WTC11 (cell line): ENCODE measurements at regions not wholly inside any gene's neighbourhood (a gene's known extent, or its start where the extent isn't known, plus 50 kb on each side); places are given as distances from the start of the nearest gene placed in this dataset.

ENCODE experiments used
- ATAC-seq: fragments of 200-7000 bp; cut with Tn5 transposase; 2 replicates; pipeline ENCODE4 v1.10.0; 2021; ENCODE audit warnings: mild to moderate bottlenecking, moderate library complexity
- CTCF ChIA-PET: fragments of 300-600 bp; sonication (Branson Sonifier 250); formaldehyde crosslinking; loops from one replicate; lab custom pipeline; 2021; ENCODE audit warnings: antibody characterized with exemption; lab: Charles Lee
- POLR2A ChIA-PET: fragments of 350-600 bp; sonication (Branson Sonifier 250); formaldehyde crosslinking; loops from one replicate; lab custom pipeline; 2021; ENCODE audit warnings: antibody characterized with exemption; lab: Charles Lee
- DNase-seq: peaks from one replicate; pipeline ENCODE4 v3.0.0; 2021; ENCODE audit warnings: low spot score
- H3K27ac Mint-ChIP-seq: 2 replicates; pipeline ENCODE4 v1.8.0; 2021; ENCODE audit warnings: mixed read lengths
- H3K27me3 Mint-ChIP-seq: 2 replicates; pipeline ENCODE4 v1.8.0; 2021; ENCODE audit warnings: low read depth, mild to moderate bottlenecking, moderate library complexity, mixed read lengths
- H3K36me3 Mint-ChIP-seq: 2 replicates; pipeline ENCODE4 v1.8.0; 2021; ENCODE audit warnings: mixed read lengths
- H3K4me1 Mint-ChIP-seq: 2 replicates; pipeline ENCODE4 v1.8.0; 2022; ENCODE audit warnings: mixed read lengths
- H3K4me3 Mint-ChIP-seq: 2 replicates; pipeline ENCODE4 v1.8.0; 2021; ENCODE audit warnings: mild to moderate bottlenecking, moderate library complexity, mixed read lengths
- H3K9me3 Mint-ChIP-seq: 2 replicates; pipeline ENCODE4 v1.8.0; 2021; ENCODE audit warnings: mixed read lengths
- ATF1 ChIP-seq: sonication (generic); formaldehyde crosslinking; IDR thresholded peaks from 2 replicates; pipeline ENCODE4 v1.8.1; 2023; ENCODE audit warnings: mild to moderate bottlenecking, moderate library complexity, missing genetic modification reagents
- CREB1 ChIP-seq: sonication (generic); formaldehyde crosslinking; IDR thresholded peaks from 2 replicates; pipeline ENCODE4 v1.8.0; 2023; ENCODE audit warnings: mild to moderate bottlenecking, missing genetic modification reagents
- E2F4 ChIP-seq: sonication (generic); formaldehyde crosslinking; IDR thresholded peaks from 2 replicates; pipeline ENCODE4 v1.8.1; 2022; ENCODE audit warnings: low read depth, mild to moderate bottlenecking, moderate library complexity, missing genetic modification reagents, borderline replicate concordance
- E2F5 ChIP-seq: sonication (generic); formaldehyde crosslinking; IDR thresholded peaks from 2 replicates; pipeline ENCODE4 v1.8.1; 2022; ENCODE audit warnings: mild to moderate bottlenecking, moderate library complexity, missing genetic modification reagents
- ERG ChIP-seq: fragments of 250-450 bp; sonication (Bioruptor Pico); IDR thresholded peaks from 2 replicates; pipeline ENCODE4 v1.8.0; 2021; ENCODE audit warnings: mild to moderate bottlenecking
- ESRRA ChIP-seq: sonication (generic); formaldehyde crosslinking; IDR thresholded peaks from 2 replicates; pipeline ENCODE4 v1.8.1; 2022; ENCODE audit warnings: mild to moderate bottlenecking, missing genetic modification reagents, borderline replicate concordance
- FOXP1 ChIP-seq: sonication (generic); formaldehyde crosslinking; IDR thresholded peaks from 2 replicates; pipeline ENCODE4 v1.8.0; 2022; ENCODE audit warnings: missing genetic modification reagents, mild to moderate bottlenecking, moderate library complexity, borderline replicate concordance
- GABPB1 ChIP-seq: sonication (generic); formaldehyde crosslinking; IDR thresholded peaks from 2 replicates; pipeline ENCODE4 v1.8.1; 2023; ENCODE audit warnings: mild to moderate bottlenecking, missing genetic modification reagents
- GRHL2 ChIP-seq: fragments of 250-450 bp; sonication (Bioruptor Pico); IDR thresholded peaks from 2 replicates; pipeline ENCODE4 v1.8.0; 2022; ENCODE audit warnings: mild to moderate bottlenecking, moderate library complexity; ENCODE audit not compliant: insufficient replicate concordance, severe bottlenecking
- HMGA2 ChIP-seq: fragments of 250-450 bp; sonication (Bioruptor Pico); IDR thresholded peaks from 2 replicates; pipeline ENCODE4 v1.4.0; 2021; ENCODE audit warnings: mild to moderate bottlenecking, moderate library complexity
- IRF1 ChIP-seq: sonication (generic); formaldehyde crosslinking; IDR thresholded peaks from 2 replicates; pipeline ENCODE4 v1.8.0; 2023; ENCODE audit warnings: missing genetic modification reagents
- JAZF1 ChIP-seq: fragments of 250-450 bp; sonication (Bioruptor Pico); IDR thresholded peaks from 2 replicates; pipeline ENCODE4 v1.9.0; 2021; ENCODE audit warnings: moderate library complexity, mild to moderate bottlenecking, inconsistent platforms
- MAX ChIP-seq: sonication (generic); formaldehyde crosslinking; IDR thresholded peaks from 2 replicates; pipeline ENCODE4 v1.8.0; 2022; ENCODE audit warnings: mild to moderate bottlenecking, missing genetic modification reagents
- MYBL2 ChIP-seq: sonication (generic); formaldehyde crosslinking; IDR thresholded peaks from 2 replicates; pipeline ENCODE4 v1.8.1; 2023; ENCODE audit warnings: mild to moderate bottlenecking, moderate library complexity, missing genetic modification reagents
- PREB ChIP-seq: sonication (generic); formaldehyde crosslinking; IDR thresholded peaks from 2 replicates; pipeline ENCODE4 v1.8.1; 2022; ENCODE audit warnings: mild to moderate bottlenecking, missing genetic modification reagents, moderate library complexity, borderline replicate concordance
- PRRX2 ChIP-seq: fragments of 250-450 bp; sonication (Bioruptor Pico); IDR thresholded peaks from 2 replicates; pipeline ENCODE4 v1.8.0; 2021; ENCODE audit warnings: mild to moderate bottlenecking
- TEAD1 ChIP-seq: sonication (generic); formaldehyde crosslinking; IDR thresholded peaks from 2 replicates; pipeline ENCODE4 v1.8.0; 2022; ENCODE audit warnings: mild to moderate bottlenecking, missing genetic modification reagents
- TEAD4 ChIP-seq: sonication (generic); formaldehyde crosslinking; IDR thresholded peaks from 2 replicates; pipeline ENCODE4 v1.8.0; 2022; ENCODE audit warnings: mild to moderate bottlenecking, missing genetic modification reagents
- USF2 ChIP-seq: sonication (generic); formaldehyde crosslinking; IDR thresholded peaks from 2 replicates; pipeline ENCODE4 v1.8.1; 2023; ENCODE audit warnings: mild to moderate bottlenecking, missing genetic modification reagents, moderate library complexity
- ZMAT4 ChIP-seq: fragments of 250-450 bp; sonication (Bioruptor Pico); IDR thresholded peaks from 2 replicates; pipeline ENCODE4 v1.9.0; 2021; ENCODE audit warnings: mild to moderate bottlenecking
- ZNF317 ChIP-seq: sonication (generic); formaldehyde crosslinking; IDR thresholded peaks from 2 replicates; pipeline ENCODE4 v1.8.1; 2023; ENCODE audit warnings: low read depth, mild to moderate bottlenecking, moderate library complexity, missing genetic modification reagents, borderline replicate concordance
- ZNF396 ChIP-seq: fragments of 250-450 bp; sonication (Bioruptor Pico); IDR thresholded peaks from 2 replicates; pipeline ENCODE4 v1.8.0; 2021; ENCODE audit warnings: mild to moderate bottlenecking, moderate library complexity, borderline replicate concordance
- ZNF416 ChIP-seq: fragments of 250-450 bp; sonication (Bioruptor Pico); IDR thresholded peaks from 2 replicates; pipeline ENCODE4 v1.9.0; 2021; ENCODE audit warnings: mild to moderate bottlenecking, inconsistent platforms
- ZNF423 ChIP-seq: fragments of 250-450 bp; sonication (Bioruptor Pico); IDR thresholded peaks from 2 replicates; pipeline ENCODE4 v2.1.2; 2022; ENCODE audit warnings: mild to moderate bottlenecking, moderate library complexity
- ZNF532 ChIP-seq: fragments of 250-450 bp; sonication (Bioruptor Pico); IDR thresholded peaks from 2 replicates; pipeline ENCODE4 v1.9.0; 2021; ENCODE audit warnings: mild to moderate bottlenecking, borderline replicate concordance

GRCh38 chr7:119132436-119132835 is 907.9 kb downstream of the ANKRD7 start:
- no peak for ATAC-seq
- ChIA-PET POLR2A (no interaction called here), CTCF (no interaction called here)
- H3K9me3 Mint-ChIP-seq = peaks cover 19% of the 10 kb centered on the region
- no peak overlapping the region for H3K27ac Mint-ChIP-seq
- H3K4me1 Mint-ChIP-seq = peaks cover 8% of the 10 kb centered on the region
- no peaks in the 10 kb centered on the region for H3K36me3 Mint-ChIP-seq
- TF ChIP-seq GRHL2 (CRISPR knock-in tag) (no peak), JAZF1 (CRISPR knock-in tag) (no peak), PRRX2 (CRISPR knock-in tag) (no peak), USF2 (CRISPR knock-in tag) (no peak), MAX (CRISPR knock-in tag) (no peak), IRF1 (CRISPR knock-in tag) (no peak), GABPB1 (CRISPR knock-in tag) (no peak), CREB1 (CRISPR knock-in tag) (no peak), ZNF423 (CRISPR knock-in tag) (no peak), ATF1 (CRISPR knock-in tag) (no peak), ESRRA (CRISPR knock-in tag) (no peak), PREB (CRISPR knock-in tag) (no peak), ZNF532 (no peak), ZNF317 (no peak), E2F5 (CRISPR knock-in tag) (no peak), ZMAT4 (CRISPR knock-in tag) (no peak)
- no peaks in the 10 kb centered on the region for H3K27me3 Mint-ChIP-seq
- DNase-seq = no peak
- no peak overlapping the region for H3K4me3 Mint-ChIP-seq

- CTCF ChIA-PET = no interaction called here
- Mint-ChIP-seq H3K36me3 (peaks cover 33% of the 10 kb centered on the region), H3K9me3 (peaks cover 59% of the 10 kb centered on the region), H3K4me3 (no peak overlapping the region), H3K27ac (no peak overlapping the region), H3K27me3 (no peaks in the 10 kb centered on the region), H3K4me1 (no peaks in the 10 kb centered on the region)
- ATAC-seq (no peak), DNase-seq (no peak)
- POLR2A ChIA-PET = no interaction called here
- no peak for TF ChIP-seq TEAD4
- TF ChIP-seq MYBL2 (CRISPR knock-in tag) = no peak
- TF ChIP-seq HMGA2 (CRISPR knock-in tag) = no peak
- no peak for TF ChIP-seq TEAD1 (CRISPR knock-in tag)
- TF ChIP-seq ZNF396 (CRISPR knock-in tag) = no peak
- TF ChIP-seq ZMAT4 (CRISPR knock-in tag) = no peak
- TF ChIP-seq ZNF416 (CRISPR knock-in tag) = no peak
- TF ChIP-seq FOXP1 = no peak
- TF ChIP-seq E2F4 (CRISPR knock-in tag) = no peak
- TF ChIP-seq ERG (CRISPR knock-in tag) = no peak
These were observed 942.9 kb downstream of the ANKRD7 start for GRCh38 chr7:119167431-119167830.
